ENCODE measurements at regions not wholly inside any gene's neighbourhood (a gene's known extent, or its start where the extent isn't known, plus 50 kb on each side); places are given as distances from the start of the nearest gene placed in this dataset.

- H3K27me3 ChIP-seq (replicated peaks in 1 of 2; ENCODE audit: control insufficient read depth in 2 of 2, insufficient read depth in 2 of 2, low read length in 1 of 2) = no peaks in the 10 kb centered on the region
- H4K20me1 ChIP-seq (ENCODE audit: control insufficient read depth, insufficient read depth) = no peaks in the 10 kb centered on the region
- H3K27ac ChIP-seq (ENCODE audit: control insufficient read depth, insufficient read depth) = no peak overlapping the region
- FAIRE-seq (no peak), ATAC-seq (no peak), DNase-seq (ENCODE audit: low read depth, low spot score) (no peak)
- no peaks in the 10 kb centered on the region for H3K79me2 ChIP-seq (ENCODE audit: control insufficient read depth, insufficient read depth, low read length)
- H3K36me3 ChIP-seq (ENCODE audit: control insufficient read depth in 2 of 2, insufficient read depth in 2 of 2, low read length in 1 of 2) = no peaks in the 10 kb centered on the region
- H3K4me3 ChIP-seq = no peak overlapping the region
- ChIA-PET CTCF (no interaction called here), RAD21 (ENCODE audit: unreplicated experiment) (no interaction called here), POLR2A (no interaction called here), SMC1A (ENCODE audit: uncharacterized antibody, unreplicated experiment) (interaction anchor here (0.6 kb wide), 1 partner anchor 446 kb away, joined by 3 read pairs; no protein-coding TSS in a partner anchor)
- no peaks in the 10 kb centered on the region for H3K4me1 ChIP-seq (ENCODE audit: control insufficient read depth, insufficient read depth, low read length)
- no peak overlapping the region for H3K4me2 ChIP-seq (ENCODE audit: control insufficient read depth, insufficient read depth)
- intact Hi-C loops (cut with micrococcal nuclease; ENCODE audit: unreplicated experiment) = no loop called here
- 75% methylated on average over 5 of the region's 5 CpGs for WGBS (ENCODE audit: insufficient coverage, insufficient replicate concordance, low lambda C conversion rate, missing lambda C conversion rate)
- no peak overlapping the region for H3K9ac ChIP-seq (ENCODE audit: control insufficient read depth, insufficient read depth, low read length)
- no TSS peak for BruUV-seq (replicated peaks)
- no peaks in the 10 kb centered on the region for H3K9me3 ChIP-seq (replicated peaks; ENCODE audit: control insufficient read depth, insufficient read depth, low read length)
- in situ Hi-C loops (cut with MboI) = no loop called here
- no peak overlapping the region for H2AFZ ChIP-seq (ENCODE audit: control insufficient read depth, low read depth, low read length)
- TF ChIP-seq ZBTB4 (CRISPR knock-in tag; IDR thresholded peaks at IDR 0.05) = no peak
- TF ChIP-seq BCL3 (IDR thresholded peaks at IDR 0.05; ENCODE audit: borderline replicate concordance, insufficient read depth, low read depth, low read length, poor library complexity, severe bottlenecking) = no peak
- TF ChIP-seq CBX3 (IDR thresholded peaks at IDR 0.05; ENCODE audit: borderline replicate concordance, low read depth) = no peak
- no peak for TF ChIP-seq YBX1 (IDR thresholded peaks at IDR 0.05)
- no peak for TF ChIP-seq ZBTB11 (CRISPR knock-in tag; IDR thresholded peaks at IDR 0.05)
- TF ChIP-seq JUNB (IDR thresholded peaks at IDR 0.05) = no peak
- no peak for TF ChIP-seq ESRRA (IDR thresholded peaks at IDR 0.05; ENCODE audit: low read length)
- no peak for TF ChIP-seq RFX5 (IDR thresholded peaks at IDR 0.05; ENCODE audit: low read depth, low read length)
- TF ChIP-seq E2F4 (IDR thresholded peaks at IDR 0.05; ENCODE audit: low read depth, low read length) = no peak
- no peak for TF ChIP-seq CHD4 (IDR thresholded peaks at IDR 0.05)
- no peak for TF ChIP-seq USF2 (IDR thresholded peaks at IDR 0.05; ENCODE audit: borderline replicate concordance, low read depth, low read length)
- TF ChIP-seq MTA3 (IDR thresholded peaks at IDR 0.05; ENCODE audit: borderline replicate concordance, low read length) = no peak
- no peak for TF ChIP-seq ZNF274 (IDR thresholded peaks at IDR 0.05; ENCODE audit: insufficient read depth, insufficient read length)
- no peak for TF ChIP-seq NR2C1 (IDR thresholded peaks at IDR 0.05)
Observed at GRCh38 chr2:217339753-217340152, 479.9 kb upstream of the TNP1 start.

Data from GM12878 (cell line).